ENCODE measurements at regions not wholly inside any gene's neighbourhood (a gene's known extent, or its start where the extent isn't known, plus 50 kb on each side); places are given as distances from the start of the nearest gene placed in this dataset.

DNA sequence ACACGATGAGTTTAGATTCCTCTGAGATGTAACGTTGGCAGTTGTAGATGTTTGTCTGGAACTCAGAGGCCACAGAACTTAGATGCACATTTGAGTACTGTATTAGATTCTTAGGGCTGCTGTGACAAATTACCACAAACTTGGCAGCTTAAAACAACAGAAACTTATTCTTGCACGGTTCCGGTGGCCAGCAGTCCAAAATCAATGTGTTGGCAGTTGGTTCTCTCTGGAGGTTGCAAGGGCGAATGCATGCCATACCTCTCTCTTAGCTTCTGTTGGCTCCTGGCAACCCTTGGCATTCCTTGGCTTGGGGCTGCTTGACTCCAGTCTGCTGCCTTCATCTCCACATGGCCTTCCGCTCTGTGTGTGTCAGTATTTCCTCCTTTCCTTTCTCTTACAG lies 118.9 kb downstream of the C12orf75 start:
- H3K36me3 ChIP-seq (ENCODE audit: low read depth) = no peaks in the 10 kb centered on the region
- ATAC-seq = no peak
- TF ChIP-seq, protein P1, sequence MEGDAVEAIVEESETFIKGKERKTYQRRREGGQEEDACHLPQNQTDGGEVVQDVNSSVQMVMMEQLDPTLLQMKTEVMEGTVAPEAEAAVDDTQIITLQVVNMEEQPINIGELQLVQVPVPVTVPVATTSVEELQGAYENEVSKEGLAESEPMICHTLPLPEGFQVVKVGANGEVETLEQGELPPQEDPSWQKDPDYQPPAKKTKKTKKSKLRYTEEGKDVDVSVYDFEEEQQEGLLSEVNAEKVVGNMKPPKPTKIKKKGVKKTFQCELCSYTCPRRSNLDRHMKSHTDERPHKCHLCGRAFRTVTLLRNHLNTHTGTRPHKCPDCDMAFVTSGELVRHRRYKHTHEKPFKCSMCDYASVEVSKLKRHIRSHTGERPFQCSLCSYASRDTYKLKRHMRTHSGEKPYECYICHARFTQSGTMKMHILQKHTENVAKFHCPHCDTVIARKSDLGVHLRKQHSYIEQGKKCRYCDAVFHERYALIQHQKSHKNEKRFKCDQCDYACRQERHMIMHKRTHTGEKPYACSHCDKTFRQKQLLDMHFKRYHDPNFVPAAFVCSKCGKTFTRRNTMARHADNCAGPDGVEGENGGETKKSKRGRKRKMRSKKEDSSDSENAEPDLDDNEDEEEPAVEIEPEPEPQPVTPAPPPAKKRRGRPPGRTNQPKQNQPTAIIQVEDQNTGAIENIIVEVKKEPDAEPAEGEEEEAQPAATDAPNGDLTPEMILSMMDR (IDR thresholded peaks at IDR 0.05) = no peak
- no peaks in the 10 kb centered on the region for H3K9me3 ChIP-seq
- no peaks in the 10 kb centered on the region for H3K4me1 ChIP-seq (ENCODE audit: low read depth)
- intact Hi-C loops (cut with DNase I, micrococcal nuclease) = no loop called here
- no peak overlapping the region for H3K4me3 ChIP-seq
- DNase-seq = no peak

DNA sequence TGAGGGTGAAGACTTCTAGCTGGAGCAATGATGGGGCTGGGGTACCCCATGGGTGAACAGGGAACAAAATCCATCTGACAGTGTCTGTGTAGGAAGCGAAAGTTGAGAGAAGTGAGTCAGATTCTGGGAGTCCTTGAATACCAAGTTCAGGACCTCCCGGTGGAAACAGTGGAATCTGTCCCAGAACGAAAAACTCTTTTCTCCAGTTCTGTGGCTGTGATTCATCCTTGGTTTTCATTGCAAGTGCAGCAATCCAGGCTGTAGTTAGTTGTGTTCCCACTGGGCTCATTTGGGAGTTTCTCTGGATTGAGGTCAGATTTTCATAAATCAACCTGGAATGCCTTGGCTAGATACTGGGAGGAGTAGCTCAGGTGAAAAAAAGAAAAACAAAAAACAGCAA lies 120.7 kb downstream of the C12orf75 start:
- H3K36me3 ChIP-seq (ENCODE audit: low read depth) = no peaks in the 10 kb centered on the region
- no peaks in the 10 kb centered on the region for H3K9me3 ChIP-seq
- no peak for ATAC-seq
- TF ChIP-seq, protein P1 (IDR thresholded peaks at IDR 0.05) = no peak
- intact Hi-C loops (cut with DNase I, micrococcal nuclease) = no loop called here
- DNase-seq = no peak
- H3K4me1 ChIP-seq (ENCODE audit: low read depth) = no peaks in the 10 kb centered on the region
- H3K4me3 ChIP-seq = no peak overlapping the region

- no peaks in the 10 kb centered on the region for H3K4me1 ChIP-seq (ENCODE audit: low read depth)
- H3K9me3 ChIP-seq = no peaks in the 10 kb centered on the region
- intact Hi-C loops (cut with DNase I, micrococcal nuclease) = no loop called here
- DNase-seq = no peak
- no peaks in the 10 kb centered on the region for H3K36me3 ChIP-seq (ENCODE audit: low read depth)
- no peak overlapping the region for H3K4me3 ChIP-seq
- TF ChIP-seq, protein P1 (IDR thresholded peaks at IDR 0.05) = no peak
- no peak for ATAC-seq
Observed at GRCh38 chr12:105451798-105452197, 121.3 kb downstream of the C12orf75 start.

GRCh38 chr12:105453316-105453715 lies 122.8 kb downstream of the C12orf75 start:
- no peaks in the 10 kb centered on the region for H3K36me3 ChIP-seq (ENCODE audit: low read depth)
- no peaks in the 10 kb centered on the region for H3K4me1 ChIP-seq (ENCODE audit: low read depth)
- no peak for DNase-seq
- intact Hi-C loops (cut with DNase I, micrococcal nuclease) = no loop called here
- no peak for ATAC-seq
- H3K4me3 ChIP-seq = no peak overlapping the region
- TF ChIP-seq, protein P1 (IDR thresholded peaks at IDR 0.05) = no peak
- H3K9me3 ChIP-seq = no peaks in the 10 kb centered on the region

- TF ChIP-seq, protein P1 (IDR thresholded peaks at IDR 0.05) = no peak
- Histone ChIP-seq H3K36me3 (ENCODE audit: low read depth) (no peaks in the 10 kb centered on the region), H3K4me3 (no peak overlapping the region), H3K9me3 (no peaks in the 10 kb centered on the region), H3K4me1 (ENCODE audit: low read depth) (no peaks in the 10 kb centered on the region)
- intact Hi-C loops (cut with DNase I, micrococcal nuclease) = no loop called here
- DNase-seq (no peak), ATAC-seq (no peak)
Observed at GRCh38 chr12:105454688-105455087, 124.2 kb downstream of the C12orf75 start.

DNA sequence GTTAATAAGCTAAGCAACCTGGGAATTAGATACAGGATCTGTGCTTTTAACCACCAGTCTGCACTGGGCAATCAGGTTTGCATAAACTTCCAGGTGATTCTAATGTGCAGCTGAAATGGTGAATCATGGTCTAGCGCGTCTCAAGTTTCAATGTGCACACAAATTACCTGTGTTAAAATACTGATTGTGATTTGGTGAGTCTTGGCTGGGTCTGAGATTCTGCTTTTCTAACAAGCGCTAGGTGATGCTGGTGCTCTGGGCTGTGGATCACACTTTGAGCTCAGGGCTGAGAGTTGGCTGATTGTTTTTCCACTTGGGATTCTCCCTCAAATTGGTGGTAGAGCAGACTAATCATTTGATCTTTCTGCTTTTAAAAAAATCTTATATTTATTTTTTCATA lies 124.8 kb downstream of the C12orf75 start:
- TF ChIP-seq, protein P1 (IDR thresholded peaks at IDR 0.05) = no peak
- H3K4me1 ChIP-seq (ENCODE audit: low read depth) = no peaks in the 10 kb centered on the region
- DNase-seq (no peak), ATAC-seq (no peak)
- no peaks in the 10 kb centered on the region for H3K9me3 ChIP-seq
- H3K36me3 ChIP-seq (ENCODE audit: low read depth) = no peaks in the 10 kb centered on the region
- intact Hi-C loops (cut with DNase I, micrococcal nuclease) = no loop called here
- no peak overlapping the region for H3K4me3 ChIP-seq

All from mucosa of descending colon (tissue), 3 donors.